Stimulated activated naive B cell treated with anti-CD40 and anti-IgM and Interleukin-4, amounts not matched to agents 10 μg/mL and 1 μg/mL and 100 μg/mL, for 72 hours (primary cell): ENCODE measurements at regions not wholly inside any gene's neighbourhood (a gene's known extent, or its start where the extent isn't known, plus 50 kb on each side); places are given as distances from the start of the nearest gene placed in this dataset.

ENCODE experiments used
- ATAC-seq, 2 donors: fragments of 150-1000 bp; cut with Tn5 transposase; replicated peaks; 2 replicates each; pipeline ENCODE4 v1.10.0; 2021; ENCODE audit warnings: moderate library complexity in 1 of 2
- DNase-seq: peaks from one replicate; pipeline ENCODE4 v3.0.0; 2021
- H3K27ac Mint-ChIP-seq: one replicate; pipeline ENCODE4 v1.8.0; 2022; ENCODE audit warnings: mild to moderate bottlenecking, mixed read lengths
- H3K27me3 Mint-ChIP-seq, 2 donors: one replicate each; pipeline ENCODE4 v1.8.0; 2022; ENCODE audit warnings: mixed read lengths in 2 of 2
- H3K36me3 Mint-ChIP-seq, 2 donors: one replicate each; pipeline ENCODE4 v1.8.0; 2022; ENCODE audit warnings: mixed read lengths in 2 of 2, mild to moderate bottlenecking in 1 of 2
- H3K4me1 Mint-ChIP-seq, 2 donors: one replicate each; pipeline ENCODE4 v1.8.0; 2022; ENCODE audit warnings: mixed read lengths in 2 of 2, mild to moderate bottlenecking in 1 of 2
- H3K4me3 Mint-ChIP-seq, 2 donors: one replicate each; pipeline ENCODE4 v1.8.0; 2022; ENCODE audit warnings: mild to moderate bottlenecking in 2 of 2, mixed read lengths in 2 of 2, moderate library complexity in 1 of 2
- H3K9me3 Mint-ChIP-seq, 2 donors: one replicate each; pipeline ENCODE4 v1.8.0; 2022; ENCODE audit warnings: mixed read lengths in 2 of 2, mild to moderate bottlenecking in 1 of 2

GRCh38 chr4:183848805-183849204 lies 56.3 kb upstream of the STOX2 start:
- Mint-ChIP-seq H3K36me3 (no peaks in the 10 kb centered on the region), H3K4me3 (no peak overlapping the region), H3K9me3 (peaks cover 1 to 11% of the 10 kb centered on the region in 2 donors), H3K27ac (no peak overlapping the region), H3K4me1 (no peaks in the 10 kb centered on the region), H3K27me3 (peaks cover 19 to 33% of the 10 kb centered on the region in 2 donors)
- ATAC-seq (no peak), DNase-seq (no peak)

GRCh38 chr4:183852910-183853547 lies 52.1 kb upstream of the STOX2 start:
- Mint-ChIP-seq H3K4me1 (no peaks in the 10 kb centered on the region), H3K4me3 (no peak overlapping the region), H3K9me3 (peaks cover 1 to 6% of the 10 kb centered on the region in 2 donors), H3K27ac (no peak overlapping the region), H3K27me3 (peaks cover 19 to 28% of the 10 kb centered on the region in 2 donors), H3K36me3 (no peaks in the 10 kb centered on the region)
- DNase-seq (no peak), ATAC-seq (no peak)

DNA sequence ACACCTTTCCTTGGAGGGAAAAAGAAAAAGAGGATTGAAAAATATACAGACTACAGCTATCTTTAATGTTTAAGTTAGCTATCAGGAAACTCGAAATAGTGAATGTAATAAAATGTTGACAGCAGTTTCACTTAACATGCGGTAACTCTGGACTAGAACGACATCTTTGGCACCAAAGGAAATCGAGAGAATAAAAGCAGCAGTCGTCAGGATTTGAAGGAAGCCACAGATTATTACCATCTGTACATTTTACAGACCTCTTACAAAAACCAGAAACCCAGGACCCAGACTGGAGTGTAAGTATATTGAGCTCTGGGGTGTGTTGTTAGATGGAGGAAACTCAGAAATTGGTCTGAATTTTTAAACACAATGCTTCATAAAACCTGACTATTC lies 51.6 kb upstream of the STOX2 start:
- H3K27me3 Mint-ChIP-seq, result peaks cover 18 to 30% of the 10 kb centered on the region in 2 donors
- H3K9me3 Mint-ChIP-seq, result peaks cover 1 to 6% of the 10 kb centered on the region in 2 donors
- DNase-seq (no peak), ATAC-seq (no peak)
- H3K4me3 Mint-ChIP-seq, result no peak overlapping the region
- no peak overlapping the region for H3K27ac Mint-ChIP-seq
- no peaks in the 10 kb centered on the region for H3K4me1 Mint-ChIP-seq
- no peaks in the 10 kb centered on the region for H3K36me3 Mint-ChIP-seq
